H1 (cell line): ENCODE measurements at regions not wholly inside any gene's neighbourhood (a gene's known extent, or its start where the extent isn't known, plus 50 kb on each side); places are given as distances from the start of the nearest gene placed in this dataset.

Experiments used
- CTCF ChIA-PET: fragments of 300-600 bp; sonication (Branson Sonifier 250); formaldehyde crosslinking; loops from one replicate; lab custom pipeline; 2021; ENCODE audit not compliant: partially characterized antibody; lab: Charles Lee
- POLR2A ChIA-PET: fragments of 300-600 bp; sonication (Branson Sonifier 250); formaldehyde crosslinking; loops from one replicate; lab custom pipeline; 2021; ENCODE audit warnings: inconsistent platforms; ENCODE audit not compliant: partially characterized antibody; lab: Charles Lee
- DNase-seq, 2 experiments: peaks; one replicate each; pipeline versions ENCODE4 v3.0.0 to v3.0.0-alpha.2; 2010 to 2022; ENCODE audit warnings: low spot score in 2 of 2, low read depth in 1 of 2, mixed read lengths in 1 of 2
- FAIRE-seq: peaks from 2 replicates; lab custom pipeline; 2011; peaks lifted over from hg19 to GRCh38; lab: Jason Lieb, UNC
- H2AFZ ChIP-seq: 2 replicates; pipeline ENCODE4 v1.8.1; 2012; ENCODE audit warnings: low read length, inconsistent platforms
- H2AK5ac ChIP-seq: 2 replicates; pipeline ENCODE4 v1.6.1; 2013; ENCODE audit warnings: low read depth, low read length
- H2BK120ac ChIP-seq: replicated peaks from 2 replicates; pipeline ENCODE3; 2013; ENCODE audit warnings: low read depth, low read length, inconsistent platforms
- H2BK12ac ChIP-seq: 2 replicates; pipeline ENCODE4 v1.6.1; 2013; ENCODE audit warnings: low read depth, low read length
- H2BK15ac ChIP-seq: 2 replicates; pipeline ENCODE4 v1.6.1; 2013; ENCODE audit warnings: low read length
- H2BK20ac ChIP-seq: 2 replicates; pipeline ENCODE4 v1.6.1; 2013; ENCODE audit warnings: low read length
- H2BK5ac ChIP-seq: 2 replicates; pipeline ENCODE4 v1.6.1; 2013; ENCODE audit warnings: low read depth, low read length
- H3K14ac ChIP-seq: 2 replicates; pipeline ENCODE4 v1.6.1; 2013; ENCODE audit warnings: inconsistent platforms; ENCODE audit not compliant: insufficient read length
- H3K18ac ChIP-seq: 2 replicates; pipeline ENCODE4 v1.6.1; 2013; ENCODE audit warnings: low read length; ENCODE audit errors: extremely low read depth
- H3K23ac ChIP-seq: 2 replicates; pipeline ENCODE4 v1.6.1; 2013; ENCODE audit warnings: inconsistent platforms; ENCODE audit not compliant: insufficient read length
- H3K23me2 ChIP-seq: 2 replicates; pipeline ENCODE4 v1.6.1; 2013; ENCODE audit warnings: low read depth, low read length
- H3K27ac ChIP-seq: 2 replicates; pipeline ENCODE4 v1.6.1; 2011; ENCODE audit warnings: low read depth, low read length, inconsistent platforms
- H3K27me3 ChIP-seq, 4 experiments: replicated peaks in 1 of 4; 1 replicate in 1 of 4; 2 replicates in 3 of 4; pipeline versions ENCODE4 v1.6.1 to v1.8.1; 2011 to 2013; ENCODE audit warnings: low read length in 3 of 4, mild to moderate bottlenecking in 3 of 4, inconsistent platforms in 2 of 4, mixed read lengths in 2 of 4, moderate library complexity in 1 of 4; ENCODE audit not compliant: control insufficient read depth in 3 of 4, insufficient read depth in 3 of 4; ENCODE audit errors: extremely low read depth in 1 of 4
- H3K36me3 ChIP-seq, 4 experiments: 2 replicates each; pipeline versions ENCODE4 v1.6.1 to v1.8.1; 2011 to 2013; ENCODE audit warnings: mild to moderate bottlenecking in 4 of 4, low read length in 3 of 4, moderate library complexity in 2 of 4, control low read depth in 1 of 4, inconsistent platforms in 1 of 4; ENCODE audit not compliant: insufficient read depth in 4 of 4, control insufficient read depth in 2 of 4
- H3K4ac ChIP-seq: replicated peaks from 2 replicates; pipeline ENCODE3; 2013; ENCODE audit warnings: low read length, low read depth, mixed read lengths, inconsistent platforms; ENCODE audit not compliant: insufficient read length
- H3K4me1 ChIP-seq, 4 experiments: replicated peaks in 1 of 4; 1 replicate in 1 of 4; 2 replicates in 3 of 4; pipeline versions ENCODE4 v1.6.1 to v1.8.1; 2011 to 2013; ENCODE audit warnings: low read length in 3 of 4, inconsistent platforms in 2 of 4, mixed read lengths in 1 of 4; ENCODE audit not compliant: insufficient read depth in 4 of 4, control insufficient read depth in 3 of 4
- H3K4me2 ChIP-seq, 2 experiments: 2 replicates each; pipeline versions ENCODE4 v1.6.1 to v1.8.1; 2011 to 2013; ENCODE audit warnings: low read depth in 2 of 2, low read length in 2 of 2, control low read depth in 1 of 2, inconsistent platforms in 1 of 2, mild to moderate bottlenecking in 1 of 2; ENCODE audit not compliant: insufficient read depth in 1 of 2
- H3K4me3 ChIP-seq, 4 experiments: fragments of 200-600, 300-600 bp in 1 of 4; sonication (generic), shearing (Covaris generic), sonication (Bioruptor Twin) in 1 of 4; 2 replicates each; pipeline versions ENCODE4 v1.5.1 to v1.8.1; 2011 to 2016; ENCODE audit warnings: low read length in 4 of 4, low read depth in 3 of 4, control low read depth in 2 of 4, inconsistent platforms in 2 of 4, mild to moderate bottlenecking in 2 of 4, mixed read lengths in 1 of 4, moderate library complexity in 1 of 4; ENCODE audit not compliant: insufficient read depth in 2 of 4; ENCODE audit errors: extremely low read depth in 1 of 4
- H3K56ac ChIP-seq: replicated peaks from 2 replicates; pipeline ENCODE3; 2013; ENCODE audit warnings: low read depth, mild to moderate bottlenecking, mixed read lengths, low read length, inconsistent platforms; ENCODE audit not compliant: insufficient read length
- H3K79me1 ChIP-seq: 2 replicates; pipeline ENCODE4 v1.6.1; 2013; ENCODE audit warnings: low read depth, low read length, control low read depth
- H3K79me2 ChIP-seq, 2 experiments: 2 replicates each; pipeline versions ENCODE4 v1.6.1 to v1.8.1; 2012 to 2013; ENCODE audit warnings: low read length in 2 of 2, mild to moderate bottlenecking in 2 of 2, inconsistent platforms in 1 of 2; ENCODE audit not compliant: insufficient read depth in 2 of 2, control insufficient read depth in 1 of 2
- H3K9ac ChIP-seq, 4 experiments: replicated peaks in 1 of 4; 1 replicate in 1 of 4; 2 replicates in 3 of 4; pipeline versions ENCODE4 v1.6.1 to v1.8.1; 2011 to 2013; ENCODE audit warnings: low read depth in 3 of 4, low read length in 3 of 4, control low read depth in 2 of 4, mild to moderate bottlenecking in 2 of 4, moderate library complexity in 2 of 4, inconsistent platforms in 1 of 4; ENCODE audit errors: extremely low read depth in 1 of 4
- H3K9me3 ChIP-seq, 2 experiments: 2 replicates each; pipeline versions ENCODE4 v1.6.1 to v1.8.1; 2012 to 2013; ENCODE audit warnings: mild to moderate bottlenecking in 2 of 2, moderate library complexity in 2 of 2, control low read depth in 1 of 2, inconsistent platforms in 1 of 2, low read depth in 1 of 2, low read length in 1 of 2, mixed read lengths in 1 of 2; ENCODE audit not compliant: insufficient read depth in 2 of 2
- H4K20me1 ChIP-seq, 2 experiments: replicated peaks in 1 of 2; 2 replicates each; pipeline versions ENCODE3 to v1.8.1; 2011 to 2013; ENCODE audit warnings: inconsistent platforms in 2 of 2, low read length in 2 of 2, mild to moderate bottlenecking in 1 of 2; ENCODE audit not compliant: insufficient read depth in 2 of 2, control insufficient read depth in 1 of 2
- H4K5ac ChIP-seq: 2 replicates; pipeline ENCODE4 v1.6.1; 2013; ENCODE audit warnings: low read length, low read depth, mixed read lengths, inconsistent platforms; ENCODE audit not compliant: insufficient read length
- H4K8ac ChIP-seq: 2 replicates; pipeline ENCODE4 v1.8.0; 2013; ENCODE audit warnings: mild to moderate bottlenecking, moderate library complexity, low read length, inconsistent platforms; ENCODE audit not compliant: insufficient read depth; ENCODE audit errors: extremely low read depth
- H4K91ac ChIP-seq: replicated peaks from 2 replicates; pipeline ENCODE3; 2013; ENCODE audit warnings: low read length, mixed read lengths, inconsistent platforms; ENCODE audit not compliant: insufficient read length
- ATF2 ChIP-seq: IDR thresholded peaks from 2 replicates; pipeline ENCODE4 v1.6.1; 2012; ENCODE audit warnings: low read length, inconsistent platforms
- ATF3 ChIP-seq: IDR thresholded peaks from 2 replicates; pipeline ENCODE4 v1.6.1; 2011; ENCODE audit warnings: low read depth, mild to moderate bottlenecking, low read length; ENCODE audit not compliant: insufficient read depth
- GABPA ChIP-seq: IDR thresholded peaks from 2 replicates; pipeline ENCODE4 v1.6.1; 2011; ENCODE audit warnings: mild to moderate bottlenecking, low read length, moderate library complexity, borderline replicate concordance; ENCODE audit not compliant: insufficient read depth
- KDM5A ChIP-seq: fragments of 200-600 bp; IDR thresholded peaks from 2 replicates; pipeline ENCODE4 v1.7.1; 2012; ENCODE audit warnings: mild to moderate bottlenecking, low read length, inconsistent platforms, mixed read lengths
- NRF1 ChIP-seq: IDR thresholded peaks from 2 replicates; pipeline ENCODE4 v1.6.1; 2011; ENCODE audit warnings: mild to moderate bottlenecking, low read depth, low read length, improper control_type of control experiment
- SAP30 ChIP-seq: fragments of 300-600 bp; sonication (generic); IDR thresholded peaks from 2 replicates; pipeline ENCODE4 v1.7.1; 2012; ENCODE audit warnings: low read length, moderate library complexity, mild to moderate bottlenecking, inconsistent platforms; ENCODE audit not compliant: insufficient read depth, insufficient replicate concordance
- SIN3A ChIP-seq, 2 experiments: IDR thresholded peaks in 1 of 2; conservative IDR thresholded peaks in 1 of 2; 2 replicates each; pipeline ENCODE4 v1.6.1; 2011 to 2012; ENCODE audit warnings: low read length in 2 of 2, improper control_type of control experiment in 1 of 2, low read depth in 1 of 2, mild to moderate bottlenecking in 1 of 2
- SRF ChIP-seq: IDR thresholded peaks from 2 replicates; pipeline ENCODE4 v1.6.1; 2011; ENCODE audit warnings: mild to moderate bottlenecking, low read depth, low read length, moderate library complexity
- USF2 ChIP-seq: IDR thresholded peaks from 2 replicates; pipeline ENCODE4 v1.6.1; 2011; ENCODE audit warnings: low read length, improper control_type of control experiment
- WGBS, 2 experiments: shearing (Covaris generic) in 1 of 2; methylation state at CpG; one replicate each; pipeline versions ENCODE4 v1.1.6 to v1.1.7; 2013 to 2015; ENCODE audit warnings: low lambda C conversion rate in 2 of 2, mixed read lengths in 2 of 2, inconsistent platforms in 1 of 2, low coverage in 1 of 2, missing lambda C conversion rate in 1 of 2; ENCODE audit not compliant: insufficient replicate concordance in 2 of 2, insufficient coverage in 1 of 2, insufficient read length in 1 of 2; ENCODE audit errors: extremely low coverage in 1 of 2, missing lambda C conversion rate in 1 of 2; 5-methylcytosine and 5-hydroxymethylcytosine counted together

GRCh38 chr10:130484468-130485180 is 348.4 kb downstream of the GLRX3 start:
- Histone ChIP-seq H3K23me2 (no peaks in the 10 kb centered on the region), H2AFZ (no peak overlapping the region), H2BK15ac (no peak overlapping the region), H2BK120ac (no peak overlapping the region), H3K23ac (no peak overlapping the region), H3K4me3 (no peak overlapping the region), H3K14ac (no peak overlapping the region), H3K9me3 (no peaks in the 10 kb centered on the region), H3K4me1 (peaks cover 0 to 4% (median 2%) of the 10 kb centered on the region in 4 experiments; a peak in 2 of 7 replicates), H2BK12ac (no peak overlapping the region), H3K36me3 (no peaks in the 10 kb centered on the region), H3K79me2 (no peaks in the 10 kb centered on the region), H2AK5ac (no peak overlapping the region), H3K79me1 (no peaks in the 10 kb centered on the region), H4K20me1 (no peaks in the 10 kb centered on the region), H3K18ac (no peak overlapping the region), H3K27me3 (no peaks in the 10 kb centered on the region), H3K9ac (no peak overlapping the region), H2BK5ac (no peak overlapping the region), H3K27ac (no peak overlapping the region), H4K91ac (no peak overlapping the region), H3K56ac (no peak overlapping the region), H4K8ac (no peak overlapping the region), H3K4ac (no peak overlapping the region), H3K4me2 (no peak overlapping the region), H2BK20ac (no peak overlapping the region), H4K5ac (no peak overlapping the region)
- ChIA-PET POLR2A (no interaction called here), CTCF (interaction anchor here (2.5 kb wide), 1 partner anchor 21 kb away, joined by 8 read pairs; no protein-coding TSS in a partner anchor)
- DNase-seq: no peak
- FAIRE-seq: no peak
- WGBS, 2 experiments: 92% methylated on average over 16 of the region's 18 CpGs; no CpG with 5 or more reads in 1 of the 2 experiments
- TF ChIP-seq SRF: no peak
- no peak for TF ChIP-seq NRF1
- TF ChIP-seq GABPA: no peak
- TF ChIP-seq USF2: no peak
- TF ChIP-seq ATF3: no peak
- no peak for TF ChIP-seq KDM5A
- TF ChIP-seq ATF2: no peak
- TF ChIP-seq SIN3A (conservative IDR thresholded peaks at IDR 0.05 in 1 of 2, IDR thresholded peaks at IDR 0.05 in 1 of 2; ENCODE audit: low read depth in 1 of 2, low read length in 2 of 2): no peak
- TF ChIP-seq SAP30: no peak
